ENCODE measurements at regions not wholly inside any gene's neighbourhood (a gene's known extent, or its start where the extent isn't known, plus 50 kb on each side); places are given as distances from the start of the nearest gene placed in this dataset.

GRCh38 chr21:24910591-24910990 is 696.7 kb downstream of the MRPL39 start:
- DNase-seq (ENCODE audit: low read depth in 4 of 4, low spot score in 1 of 4): no peak

- DNase-seq (ENCODE audit: low read depth in 4 of 4, low spot score in 1 of 4): no peak
Measured at GRCh38 chr21:24903994-24904635, 703.2 kb downstream of the MRPL39 start.

DNA sequence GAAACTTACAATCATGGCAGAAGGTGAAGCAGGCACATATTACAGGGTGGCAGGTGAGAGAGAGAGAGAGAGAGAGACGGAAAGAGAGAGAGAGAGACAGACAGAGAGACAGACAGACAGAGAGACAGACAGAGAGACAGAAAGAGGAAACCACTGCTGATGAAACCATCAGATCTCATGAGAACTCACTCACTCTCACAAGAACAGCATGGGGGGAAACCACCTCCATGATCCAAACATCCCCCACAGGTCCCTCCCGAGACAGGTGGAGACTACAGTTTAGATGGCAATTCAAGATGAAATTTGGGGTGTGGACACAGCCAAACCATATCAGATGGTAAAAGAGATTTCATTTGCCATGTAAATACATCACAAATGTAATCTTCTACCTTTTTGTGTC is 708.1 kb downstream of the MRPL39 start:
- DNase-seq (ENCODE audit: low read depth in 4 of 4, low spot score in 1 of 4): no peak

DNA sequence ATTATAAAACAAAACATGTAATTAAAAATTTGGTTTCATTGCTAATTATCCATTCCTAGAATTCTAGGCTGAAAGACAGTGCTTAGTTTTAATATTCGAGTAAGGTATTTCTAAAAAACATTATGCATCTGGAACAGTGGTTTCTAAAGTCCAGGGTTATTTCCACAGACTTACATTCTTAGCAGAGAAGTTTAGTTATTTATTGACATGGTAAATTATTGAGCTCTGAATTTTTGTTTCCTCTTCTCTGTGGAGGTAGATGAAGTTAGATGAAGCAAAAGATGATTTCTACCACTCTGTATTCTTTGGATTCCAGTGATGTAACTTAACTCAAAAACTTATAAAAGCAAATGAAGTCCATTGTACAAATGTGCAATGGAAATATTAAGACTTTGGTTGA is 709.4 kb downstream of the MRPL39 start:
- DNase-seq (ENCODE audit: low read depth in 4 of 4, low spot score in 1 of 4): no peak

- no peak for DNase-seq (ENCODE audit: low read depth in 4 of 4, low spot score in 1 of 4)
Measured at GRCh38 chr21:24896735-24897124, 710.6 kb downstream of the MRPL39 start.

- DNase-seq (ENCODE audit: low read depth in 4 of 4, low spot score in 1 of 4): no peak
Measured at GRCh38 chr21:24895885-24896734, 711.2 kb downstream of the MRPL39 start.

DNA sequence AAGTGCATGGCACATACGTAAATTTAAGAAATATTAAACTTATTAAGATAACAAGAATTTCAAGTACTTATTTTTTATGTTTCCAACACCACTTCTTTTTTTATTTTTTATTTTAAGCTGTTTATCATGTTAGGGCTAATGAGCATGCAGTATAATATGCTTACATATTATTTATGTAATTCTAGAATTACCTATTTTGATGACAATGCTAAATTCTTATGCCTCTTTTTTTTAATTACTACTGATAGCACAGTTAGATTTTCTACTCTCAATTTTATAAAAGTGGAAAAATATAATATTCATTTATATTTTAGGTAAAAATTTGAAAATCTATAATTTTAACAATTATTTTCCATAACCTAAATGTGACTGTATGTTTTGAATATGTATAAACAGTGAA is 713.0 kb downstream of the MRPL39 start:
- no peak for DNase-seq (ENCODE audit: low read depth in 4 of 4, low spot score in 1 of 4)

DNA sequence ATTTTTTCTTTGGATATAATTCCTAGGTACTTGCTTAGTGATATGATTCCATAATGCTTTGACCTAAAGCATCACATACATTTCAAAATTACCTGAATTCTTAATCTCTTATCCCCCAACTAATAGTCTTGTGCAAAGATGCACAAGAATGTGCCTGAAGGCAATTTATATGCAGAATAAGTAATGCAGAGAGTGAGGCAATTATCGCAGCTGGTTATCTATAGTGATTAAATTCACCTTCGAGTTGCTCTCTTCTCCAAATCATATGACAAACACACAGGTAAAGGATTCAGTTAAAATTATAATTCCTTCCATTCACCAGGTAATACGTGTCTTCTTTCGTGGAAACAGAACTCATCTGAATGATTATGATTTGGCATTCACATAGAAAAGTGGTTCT is 717.3 kb downstream of the MRPL39 start:
- DNase-seq (ENCODE audit: low read depth in 4 of 4, low spot score in 1 of 4): no peak

DNA sequence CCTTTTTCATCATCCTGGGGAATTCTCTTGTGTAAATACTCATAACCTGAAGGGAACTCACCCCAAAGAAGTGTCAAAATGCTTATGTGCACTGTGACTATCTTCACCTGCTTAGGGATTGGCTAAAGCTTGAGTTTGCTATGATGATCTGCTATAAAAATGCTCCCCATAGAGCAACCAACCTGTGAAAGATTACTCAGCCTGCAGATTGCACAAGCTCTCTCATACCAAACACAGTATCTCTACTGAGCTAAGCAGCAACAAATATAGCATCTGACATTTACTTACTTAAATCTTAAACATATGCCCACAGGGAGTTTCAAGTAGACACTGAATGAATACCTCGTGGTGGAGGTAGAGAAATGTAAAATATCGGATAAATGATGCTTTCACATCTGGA is 725.8 kb downstream of the MRPL39 start:
- no peak for DNase-seq (ENCODE audit: low read depth in 4 of 4, low spot score in 1 of 4)

GRCh38 chr21:24870633-24871032 is 736.6 kb downstream of the MRPL39 start:
- no peak for DNase-seq (ENCODE audit: low read depth in 4 of 4, low spot score in 1 of 4)

DNA sequence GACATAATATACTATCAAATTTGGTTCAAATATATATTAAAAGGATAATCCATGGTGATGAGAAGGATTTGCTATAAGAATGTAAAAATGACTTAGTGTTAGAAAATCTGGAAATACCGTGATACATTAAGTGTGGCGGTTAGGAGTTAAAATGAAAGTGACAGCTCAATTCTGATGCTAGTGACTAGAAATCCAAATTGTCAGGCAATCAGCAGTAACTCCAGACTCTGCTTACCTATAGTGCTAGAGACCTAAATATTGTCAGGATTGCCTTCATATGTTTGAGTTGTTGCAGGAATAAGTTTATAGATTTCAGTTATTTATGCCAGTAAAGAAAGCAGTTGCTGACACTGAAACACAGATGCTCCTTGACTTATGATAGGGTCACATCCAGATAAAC is 737.4 kb downstream of the MRPL39 start:
- no peak for DNase-seq (ENCODE audit: low read depth in 4 of 4, low spot score in 1 of 4)

GRCh38 chr21:24868117-24868516 is 739.2 kb downstream of the MRPL39 start:
- DNase-seq (ENCODE audit: low read depth in 4 of 4, low spot score in 1 of 4): no peak

DNA sequence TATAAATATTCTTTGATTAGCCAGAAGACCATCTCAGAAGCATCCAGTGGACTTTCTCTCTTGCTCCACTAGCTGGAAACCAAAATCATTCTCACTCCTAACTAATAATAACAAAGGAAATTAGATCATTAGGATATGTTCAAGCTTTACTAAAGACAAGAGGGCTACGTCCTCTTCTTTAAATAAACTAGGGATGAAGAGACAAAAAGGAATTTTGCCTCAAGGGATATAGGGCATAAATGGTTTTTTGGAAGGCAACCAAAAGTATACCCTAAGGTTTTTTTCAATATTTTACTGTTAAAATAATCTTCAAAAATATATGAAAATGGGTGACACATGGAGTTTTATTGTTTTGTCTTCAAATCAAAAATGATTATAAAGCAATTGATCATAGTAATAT is 745.8 kb downstream of the MRPL39 start:
- DNase-seq (ENCODE audit: low read depth in 4 of 4, low spot score in 1 of 4): no peak

GRCh38 chr21:24856326-24856725 is 751.0 kb downstream of the MRPL39 start:
- no peak for DNase-seq (ENCODE audit: low read depth in 4 of 4, low spot score in 1 of 4)

- no peak for DNase-seq (ENCODE audit: low read depth in 4 of 4, low spot score in 1 of 4)
Measured at GRCh38 chr21:24852610-24853195, 754.6 kb downstream of the MRPL39 start.

GRCh38 chr21:24850121-24850520 is 757.2 kb downstream of the MRPL39 start:
- DNase-seq (ENCODE audit: low read depth in 4 of 4, low spot score in 1 of 4): no peak

DNA sequence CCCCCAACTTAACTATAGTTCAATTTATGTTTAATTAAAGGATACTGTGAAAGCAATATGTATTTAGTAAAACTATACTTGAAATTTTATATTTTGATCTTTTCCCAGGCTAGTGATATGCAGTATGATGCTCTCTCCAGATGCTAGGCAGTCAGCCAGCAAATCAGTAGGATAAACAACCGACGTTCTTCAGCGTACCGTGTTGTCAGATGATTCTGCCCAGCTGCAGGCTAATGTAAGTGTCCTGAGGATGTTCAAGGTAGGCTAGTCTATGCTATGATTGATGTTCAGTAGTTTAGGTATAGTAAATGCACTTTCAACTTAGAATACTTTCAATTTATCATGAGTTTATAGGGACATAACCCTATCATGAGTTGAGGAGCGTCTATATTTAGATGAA is 762.6 kb downstream of the MRPL39 start:
- DNase-seq (ENCODE audit: low read depth in 4 of 4, low spot score in 1 of 4): no peak

DNA sequence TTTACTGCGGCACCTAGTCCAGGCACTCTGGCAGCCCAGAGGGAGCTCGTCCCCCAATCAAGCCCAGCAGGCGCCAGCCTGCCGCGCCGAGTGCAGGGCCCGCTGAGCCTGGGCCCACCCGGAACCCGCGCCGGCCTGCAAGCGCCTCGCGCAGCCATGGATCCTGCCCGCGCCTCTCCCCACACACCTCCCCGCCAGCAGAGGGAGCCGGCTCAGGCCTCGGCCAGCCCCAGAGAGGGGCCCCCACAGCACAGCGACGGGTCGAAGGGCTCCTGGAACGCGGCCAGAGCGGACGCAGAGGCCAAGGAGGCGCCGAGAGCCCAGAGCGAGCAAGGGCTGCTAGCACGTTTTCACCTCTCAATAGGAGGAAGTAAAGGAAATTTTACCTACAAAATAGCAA is 767.0 kb downstream of the MRPL39 start:
- no peak for DNase-seq (ENCODE audit: low read depth in 4 of 4, low spot score in 1 of 4)

- no peak for DNase-seq (ENCODE audit: low read depth in 4 of 4, low spot score in 1 of 4)
Measured at GRCh38 chr21:24832961-24833360, 774.3 kb downstream of the MRPL39 start.

DNA sequence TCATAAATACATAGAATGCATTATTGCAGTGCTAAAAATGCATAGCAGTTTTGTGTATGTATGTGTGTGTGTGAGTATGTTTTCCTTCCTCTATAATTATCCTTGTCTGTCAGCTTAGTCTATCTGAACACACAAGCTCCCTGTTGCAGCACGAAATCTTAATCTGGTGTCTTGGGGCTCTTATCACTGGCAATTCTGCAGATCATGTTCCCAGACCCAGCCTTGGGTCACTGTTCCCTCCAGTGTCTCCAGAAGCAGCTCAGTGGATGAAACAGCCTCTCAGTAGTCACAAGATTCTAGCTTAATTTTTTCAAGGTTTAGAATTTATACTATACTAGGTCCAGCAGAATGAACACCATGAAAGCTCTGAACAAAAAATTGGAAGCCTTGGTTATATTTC is 777.9 kb downstream of the MRPL39 start:
- DNase-seq (ENCODE audit: low read depth in 4 of 4, low spot score in 1 of 4): no peak

DNA sequence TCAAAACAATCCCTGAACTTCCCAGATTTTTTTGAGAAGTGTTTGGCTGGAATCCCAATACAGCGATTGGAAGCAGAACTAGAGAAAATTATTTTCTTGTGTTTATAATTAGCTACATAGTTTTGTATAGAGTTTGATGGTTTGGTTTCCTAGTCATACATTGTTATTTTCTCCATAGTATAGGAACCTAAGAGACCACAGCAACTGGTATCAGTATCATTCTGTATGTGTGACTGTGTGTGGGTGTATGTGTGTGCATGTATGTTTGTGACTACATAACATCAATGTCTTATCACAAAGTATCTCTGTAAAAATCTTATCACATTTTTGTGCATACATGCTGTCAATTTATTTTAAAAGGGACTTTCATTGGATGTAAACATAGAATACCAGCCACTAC is 780.5 kb downstream of the MRPL39 start:
- DNase-seq (ENCODE audit: low read depth in 4 of 4, low spot score in 1 of 4): no peak

GRCh38 chr21:24825348-24825747 is 781.9 kb downstream of the MRPL39 start:
- DNase-seq (ENCODE audit: low read depth in 4 of 4, low spot score in 1 of 4): no peak
